Right cardiac atrium (tissue), 5 donors: ENCODE measurements at regions not wholly inside any gene's neighbourhood (a gene's known extent, or its start where the extent isn't known, plus 50 kb on each side); places are given as distances from the start of the nearest gene placed in this dataset.

Experiments
- ATAC-seq, 2 donors: fragments of 200-7000 bp; cut with Tn5 transposase; one replicate each; pipeline versions ENCODE4 v1.8.0 to v1.9.1; 2020; ENCODE audit warnings: moderate library complexity in 2 of 2, mild to moderate bottlenecking in 1 of 2
- DNase-seq, 3 donors: peaks; one replicate each; pipeline ENCODE4 v3.0.0-alpha.2; 2020
- H3K27ac ChIP-seq: one replicate; pipeline ENCODE4 v1.5.1; 2013; ENCODE audit warnings: mild to moderate bottlenecking, low read length, control low read depth, moderate library complexity
- H3K27me3 ChIP-seq: one replicate; pipeline ENCODE4 v1.6.1; 2013; ENCODE audit not compliant: control insufficient read depth, insufficient read depth
- H3K4me1 ChIP-seq: one replicate; pipeline ENCODE4 v1.6.1; 2013; ENCODE audit warnings: low read length; ENCODE audit not compliant: control insufficient read depth, insufficient read depth
- H3K4me3 ChIP-seq: one replicate; pipeline ENCODE4 v1.5.1; 2013; ENCODE audit warnings: low read length, control low read depth
- H3K9me3 ChIP-seq: one replicate; pipeline ENCODE4 v1.6.1; 2013; ENCODE audit warnings: low read length; ENCODE audit not compliant: control insufficient read depth
- WGBS: extraction: QIAGEN DNeasy Blood & Tissue Kit; methylation state at CpG from one replicate; pipeline ENCODE4 v1.1.7; 2013; 5-methylcytosine and 5-hydroxymethylcytosine counted together
- intact Hi-C, 4 donors: fragments of 100-400 bp; cut with DNase I; formaldehyde crosslinking; loops; one replicate each; pipeline versions ENCODE4 v1.11.0 to v1.14.0; 2022 to 2023
- donor health status: healthy with polysubstance abuse.
- donor health status: DM: no; HTN: yes; CAD: no.
- donor health status: DM: no; HTN: no; CAD: no.
- donor health status: DM: no; HTN: yes; CAD: no; lungs with severe emphysema.
- donor health status: DM: yes; HTN: yes; CAD: no.

DNA sequence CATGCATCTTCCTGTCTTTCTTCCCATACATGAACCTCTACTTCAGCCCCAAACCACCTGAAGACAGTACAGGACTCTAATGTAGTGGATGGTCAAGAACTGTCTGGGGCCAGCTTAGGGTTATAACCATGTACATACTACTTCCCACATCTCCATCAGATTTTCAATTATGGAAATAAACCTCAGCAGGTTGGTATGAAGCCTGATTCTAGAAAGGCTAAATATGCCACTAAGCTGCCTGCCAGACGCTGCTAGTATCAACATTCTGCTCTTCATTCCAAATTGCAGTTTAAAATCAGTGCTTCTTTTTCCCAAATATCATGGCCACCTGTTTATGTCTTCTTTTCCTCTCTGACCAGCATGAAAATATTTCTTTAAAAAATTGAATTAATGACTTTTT, 99.2 kb upstream of the ID4 start:
- no peaks in the 10 kb centered on the region for H3K4me1 ChIP-seq
- no peak for ATAC-seq
- H3K27me3 ChIP-seq = no peaks in the 10 kb centered on the region
- DNase-seq = no peak
- no peaks in the 10 kb centered on the region for H3K9me3 ChIP-seq
- no peak overlapping the region for H3K27ac ChIP-seq
- H3K4me3 ChIP-seq = no peak overlapping the region
- 60% methylated on average over 1 of the region's 1 CpG for WGBS
- intact Hi-C loops = no loop called here

DNA sequence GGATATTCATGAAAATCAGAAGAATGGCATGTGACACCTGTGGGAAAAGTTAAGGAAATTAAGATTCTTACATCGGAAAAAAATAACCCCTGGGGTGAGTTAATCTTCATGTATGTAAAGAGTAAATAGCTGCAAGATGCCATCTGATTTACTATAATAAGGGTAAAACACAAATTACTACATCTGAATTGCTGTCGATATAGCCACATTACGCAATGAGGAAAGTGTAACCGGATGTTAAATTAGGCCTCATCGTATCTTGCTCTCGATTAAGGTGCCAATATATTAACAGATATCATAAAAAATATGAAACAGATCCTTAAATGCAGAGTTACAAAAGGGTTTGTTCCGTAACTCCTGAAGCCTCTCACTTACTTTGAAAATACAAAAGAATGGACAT, 87.4 kb upstream of the ID4 start:
- H3K27ac ChIP-seq = no peak overlapping the region
- no peaks in the 10 kb centered on the region for H3K27me3 ChIP-seq
- no peak for DNase-seq
- H3K4me3 ChIP-seq = no peak overlapping the region
- no peaks in the 10 kb centered on the region for H3K4me1 ChIP-seq
- intact Hi-C loops = no loop called here
- no peaks in the 10 kb centered on the region for H3K9me3 ChIP-seq
- WGBS = 84% methylated on average over 7 of the region's 7 CpGs
- no peak for ATAC-seq

GRCh38 chr6:19752746-19753145, 84.4 kb upstream of the ID4 start:
- DNase-seq = no peak
- no peak for ATAC-seq
- 85% methylated on average over 2 of the region's 2 CpGs for WGBS
- Histone ChIP-seq H3K4me1 (no peaks in the 10 kb centered on the region), H3K27me3 (no peaks in the 10 kb centered on the region), H3K9me3 (no peaks in the 10 kb centered on the region), H3K27ac (no peak overlapping the region), H3K4me3 (no peak overlapping the region)
- intact Hi-C loops = no loop called here

GRCh38 chr6:19753826-19754225, 83.3 kb upstream of the ID4 start:
- no peak overlapping the region for H3K4me3 ChIP-seq
- no peaks in the 10 kb centered on the region for H3K9me3 ChIP-seq
- intact Hi-C loops = no loop called here
- ATAC-seq = no peak
- H3K27ac ChIP-seq = no peak overlapping the region
- DNase-seq = no peak
- no peaks in the 10 kb centered on the region for H3K4me1 ChIP-seq
- 43% methylated on average over 5 of the region's 5 CpGs for WGBS
- no peaks in the 10 kb centered on the region for H3K27me3 ChIP-seq

DNA sequence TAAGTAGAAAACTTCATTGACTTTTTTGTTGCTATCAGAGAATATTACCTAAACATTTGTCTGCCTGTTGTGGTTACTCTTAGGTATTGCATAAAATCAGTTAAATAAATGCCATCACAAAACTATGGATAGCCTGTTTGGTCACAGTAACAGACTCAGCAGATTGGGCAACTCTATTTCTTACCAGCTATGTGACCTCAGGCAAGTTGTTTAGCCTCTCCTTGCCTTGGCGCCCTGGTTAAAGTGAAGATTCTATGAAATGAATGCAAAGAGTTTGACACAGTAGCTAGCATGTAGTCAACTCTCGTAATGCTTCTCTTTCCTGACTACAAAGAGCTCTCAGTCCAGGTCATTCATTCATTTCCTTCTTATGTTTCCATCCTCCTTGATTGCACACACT, 82.5 kb upstream of the ID4 start:
- H3K27me3 ChIP-seq = no peaks in the 10 kb centered on the region
- no peak overlapping the region for H3K4me3 ChIP-seq
- H3K4me1 ChIP-seq = no peaks in the 10 kb centered on the region
- H3K9me3 ChIP-seq = no peaks in the 10 kb centered on the region
- ATAC-seq (no peak), DNase-seq (no peak)
- H3K27ac ChIP-seq = no peak overlapping the region
- intact Hi-C loops = no loop called here
- WGBS = 88% methylated on average over 2 of the region's 2 CpGs

DNA sequence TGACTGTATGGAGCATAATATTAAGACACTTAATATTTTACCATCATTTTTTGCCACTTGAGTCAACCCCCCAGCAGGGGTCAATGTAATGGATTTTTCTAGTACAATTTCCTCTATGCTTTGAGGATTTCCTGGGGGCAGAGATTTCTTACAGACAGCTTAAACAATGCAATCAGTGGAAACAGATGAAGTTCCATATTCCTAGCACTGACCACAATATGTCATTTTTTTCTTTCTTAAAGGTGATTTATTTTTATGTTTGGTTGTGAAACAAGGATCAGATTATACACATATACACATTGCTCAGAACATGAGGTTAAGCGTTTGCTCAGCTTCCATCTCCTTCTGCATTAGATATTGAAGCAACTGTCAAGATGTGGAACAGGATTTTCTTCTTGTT, 82.0 kb upstream of the ID4 start:
- H3K9me3 ChIP-seq = no peaks in the 10 kb centered on the region
- DNase-seq = no peak
- H3K27me3 ChIP-seq = no peaks in the 10 kb centered on the region
- no peak for ATAC-seq
- 34% methylated on average over 1 of the region's 1 CpG for WGBS
- no peak overlapping the region for H3K4me3 ChIP-seq
- no peak overlapping the region for H3K27ac ChIP-seq
- no peaks in the 10 kb centered on the region for H3K4me1 ChIP-seq
- intact Hi-C loops = no loop called here

DNA sequence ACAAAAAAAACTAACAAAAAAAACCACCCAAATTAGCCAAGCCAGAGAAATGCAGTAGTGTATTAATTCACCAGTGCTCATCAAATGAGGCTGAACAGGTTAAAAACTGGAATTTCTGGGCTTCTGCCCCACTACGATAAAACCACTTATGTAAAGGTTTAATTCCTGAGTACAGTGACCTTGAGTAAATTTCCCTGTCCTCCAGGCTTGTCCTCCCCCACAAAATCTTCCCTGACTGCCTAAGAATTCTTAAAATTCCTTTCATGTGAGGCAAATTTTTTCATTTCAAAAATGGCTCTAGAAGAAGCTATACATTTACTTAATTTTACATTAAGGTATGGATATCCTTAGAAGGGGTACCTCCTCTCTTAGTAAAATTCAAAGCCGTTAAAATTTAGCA, 80.1 kb upstream of the ID4 start:
- DNase-seq (no peak), ATAC-seq (no peak)
- intact Hi-C loops = no loop called here
- Histone ChIP-seq H3K4me1 (no peaks in the 10 kb centered on the region), H3K4me3 (no peak overlapping the region), H3K27ac (no peak overlapping the region), H3K9me3 (no peaks in the 10 kb centered on the region), H3K27me3 (no peaks in the 10 kb centered on the region)
- WGBS = 53% methylated on average over 2 of the region's 2 CpGs

GRCh38 chr6:19759117-19759880, 77.9 kb upstream of the ID4 start:
- Histone ChIP-seq H3K27ac (no peak overlapping the region), H3K9me3 (no peaks in the 10 kb centered on the region), H3K4me1 (no peaks in the 10 kb centered on the region), H3K27me3 (no peaks in the 10 kb centered on the region), H3K4me3 (no peak overlapping the region)
- intact Hi-C loops = no loop called here
- 85% methylated on average over 3 of the region's 3 CpGs for WGBS
- DNase-seq = no peak
- ATAC-seq = no peak

DNA sequence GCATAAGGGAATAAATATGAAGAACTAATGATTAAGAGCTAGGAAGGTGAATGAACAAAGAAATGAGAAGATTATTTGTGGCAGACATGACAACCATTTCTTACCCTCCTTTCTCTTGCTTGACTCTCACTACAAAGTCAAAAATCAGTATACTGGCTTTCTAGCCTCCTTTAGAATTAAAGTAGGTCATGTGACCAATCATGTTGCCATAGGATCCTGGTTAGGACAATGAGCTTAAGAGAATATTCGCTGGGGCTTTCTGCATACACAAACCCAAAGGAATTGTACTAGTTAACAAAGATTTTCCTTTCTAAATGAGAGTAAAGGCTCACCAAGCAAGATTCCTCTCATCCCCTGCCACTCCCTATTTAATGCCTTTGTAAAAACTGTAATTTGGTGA, 76.0 kb upstream of the ID4 start:
- no peak for ATAC-seq
- Histone ChIP-seq H3K9me3 (no peaks in the 10 kb centered on the region), H3K27me3 (no peaks in the 10 kb centered on the region), H3K4me1 (no peaks in the 10 kb centered on the region), H3K4me3 (no peak overlapping the region), H3K27ac (no peak overlapping the region)
- 77% methylated on average over 1 of the region's 1 CpG for WGBS
- intact Hi-C loops = no loop called here
- no peak for DNase-seq

DNA sequence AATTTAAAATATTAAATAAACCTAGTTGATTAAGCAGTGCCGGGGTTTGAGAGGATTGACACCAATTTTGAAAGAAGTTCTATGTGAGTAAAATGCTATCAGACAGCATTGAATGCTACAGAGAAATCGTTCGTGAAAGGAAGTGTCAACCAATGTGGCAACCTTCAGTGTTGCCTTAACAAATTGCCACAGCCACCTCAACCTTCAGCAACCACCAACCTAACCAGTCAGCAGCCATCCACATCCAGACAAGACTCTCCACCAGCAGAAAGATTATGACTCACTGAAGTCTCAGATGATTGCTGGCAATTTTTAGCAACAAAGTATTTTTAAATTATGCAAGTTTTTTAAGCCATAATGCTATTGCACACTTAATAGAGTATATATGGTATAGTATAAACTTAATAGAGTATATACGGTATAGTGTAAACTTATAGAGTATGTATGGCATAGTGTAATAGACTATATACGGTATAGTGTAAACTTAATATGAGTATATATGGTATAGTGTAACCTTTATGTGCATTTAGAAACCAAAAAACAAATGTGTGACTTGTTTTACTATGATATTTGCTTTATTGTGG, 65.3 kb upstream of the ID4 start:
- H3K4me1 ChIP-seq = no peaks in the 10 kb centered on the region
- ATAC-seq (no peak), DNase-seq (no peak)
- no peak overlapping the region for H3K4me3 ChIP-seq
- H3K27me3 ChIP-seq = no peaks in the 10 kb centered on the region
- intact Hi-C loops = no loop called here
- H3K9me3 ChIP-seq = no peaks in the 10 kb centered on the region
- no peak overlapping the region for H3K27ac ChIP-seq
- 73% methylated on average over 5 of the region's 5 CpGs for WGBS

GRCh38 chr6:19772891-19773290, 64.3 kb upstream of the ID4 start:
- ATAC-seq (no peak), DNase-seq (no peak)
- no peaks in the 10 kb centered on the region for H3K9me3 ChIP-seq
- intact Hi-C loops = no loop called here
- H3K4me1 ChIP-seq = no peaks in the 10 kb centered on the region
- no peak overlapping the region for H3K4me3 ChIP-seq
- no peak overlapping the region for H3K27ac ChIP-seq
- H3K27me3 ChIP-seq = no peaks in the 10 kb centered on the region

DNA sequence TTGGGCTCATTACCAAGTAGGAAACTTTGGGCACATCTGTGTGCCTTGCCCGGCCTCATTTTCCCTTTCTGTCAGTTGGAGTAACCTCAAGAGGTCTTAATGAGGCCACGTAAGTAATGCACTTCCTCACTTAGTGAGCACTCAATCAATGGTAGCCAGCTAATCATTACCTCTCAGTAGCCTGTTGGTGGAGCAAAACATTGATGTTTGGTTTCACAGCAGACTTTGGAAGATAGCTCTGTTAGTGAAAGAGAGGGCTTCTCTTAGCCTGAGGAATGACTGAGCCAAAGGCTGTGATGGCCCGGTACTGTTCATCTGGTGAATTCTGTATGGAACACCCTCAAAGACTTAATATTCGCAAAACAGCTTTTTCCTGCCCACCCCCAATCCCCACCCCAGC, 55.9 kb upstream of the ID4 start:
- Histone ChIP-seq H3K4me3 (no peak overlapping the region), H3K27me3 (no peaks in the 10 kb centered on the region), H3K4me1 (no peaks in the 10 kb centered on the region), H3K9me3 (no peaks in the 10 kb centered on the region), H3K27ac (no peak overlapping the region)
- intact Hi-C loops = no loop called here
- DNase-seq = no peak
- WGBS = 91% methylated on average over 4 of the region's 4 CpGs
- no peak for ATAC-seq
